ENCODE measurements at regions not wholly inside any gene's neighbourhood (a gene's known extent, or its start where the extent isn't known, plus 50 kb on each side); places are given as distances from the start of the nearest gene placed in this dataset.
A peak's percentile ranks its signal among the peaks of the same experiment; 100 is the strongest.

DNA sequence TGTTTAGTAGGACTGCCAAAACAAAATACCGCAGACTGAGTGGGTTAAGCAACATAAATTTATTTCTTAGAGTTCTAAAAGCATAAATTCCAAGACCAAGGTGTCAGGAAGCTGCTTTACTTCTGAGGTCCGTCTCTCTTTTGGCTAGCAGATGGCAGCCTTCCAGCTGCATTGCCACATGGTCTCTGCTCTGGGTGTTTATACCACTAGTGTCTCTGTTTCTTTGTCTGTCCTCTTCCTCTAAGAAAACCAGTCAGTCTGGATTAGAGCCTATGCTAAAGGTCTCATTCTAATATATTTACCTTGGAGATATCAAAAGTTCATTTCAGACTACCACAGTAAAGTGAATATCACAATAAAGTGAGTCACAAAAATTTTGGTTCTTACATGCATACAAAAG is 519.8 kb downstream of the COL11A1 start:
- no peak overlapping the region for H3K4me3 ChIP-seq
- intact Hi-C loops (cut with DNase I; ENCODE audit: low total_unique reads) = no loop called here
- H3K27ac ChIP-seq = no peak overlapping the region
- H3K9me3 ChIP-seq = no peaks in the 10 kb centered on the region
- no peaks in the 10 kb centered on the region for H3K36me3 ChIP-seq
- H3K4me1 ChIP-seq = no peaks in the 10 kb centered on the region
- DNase-seq (ENCODE audit: low spot score in 2 of 2) = peak in 1 of 2 donors; percentile 31
- no peaks in the 10 kb centered on the region for H3K27me3 ChIP-seq
- TF ChIP-seq, protein P1, sequence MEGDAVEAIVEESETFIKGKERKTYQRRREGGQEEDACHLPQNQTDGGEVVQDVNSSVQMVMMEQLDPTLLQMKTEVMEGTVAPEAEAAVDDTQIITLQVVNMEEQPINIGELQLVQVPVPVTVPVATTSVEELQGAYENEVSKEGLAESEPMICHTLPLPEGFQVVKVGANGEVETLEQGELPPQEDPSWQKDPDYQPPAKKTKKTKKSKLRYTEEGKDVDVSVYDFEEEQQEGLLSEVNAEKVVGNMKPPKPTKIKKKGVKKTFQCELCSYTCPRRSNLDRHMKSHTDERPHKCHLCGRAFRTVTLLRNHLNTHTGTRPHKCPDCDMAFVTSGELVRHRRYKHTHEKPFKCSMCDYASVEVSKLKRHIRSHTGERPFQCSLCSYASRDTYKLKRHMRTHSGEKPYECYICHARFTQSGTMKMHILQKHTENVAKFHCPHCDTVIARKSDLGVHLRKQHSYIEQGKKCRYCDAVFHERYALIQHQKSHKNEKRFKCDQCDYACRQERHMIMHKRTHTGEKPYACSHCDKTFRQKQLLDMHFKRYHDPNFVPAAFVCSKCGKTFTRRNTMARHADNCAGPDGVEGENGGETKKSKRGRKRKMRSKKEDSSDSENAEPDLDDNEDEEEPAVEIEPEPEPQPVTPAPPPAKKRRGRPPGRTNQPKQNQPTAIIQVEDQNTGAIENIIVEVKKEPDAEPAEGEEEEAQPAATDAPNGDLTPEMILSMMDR (IDR thresholded peaks at IDR 0.05) = no peak
- no peak for TF ChIP-seq POLR2A (IDR thresholded peaks at IDR 0.05)
- no peak for TF ChIP-seq POLR2AphosphoS5 (IDR thresholded peaks at IDR 0.05)

DNA sequence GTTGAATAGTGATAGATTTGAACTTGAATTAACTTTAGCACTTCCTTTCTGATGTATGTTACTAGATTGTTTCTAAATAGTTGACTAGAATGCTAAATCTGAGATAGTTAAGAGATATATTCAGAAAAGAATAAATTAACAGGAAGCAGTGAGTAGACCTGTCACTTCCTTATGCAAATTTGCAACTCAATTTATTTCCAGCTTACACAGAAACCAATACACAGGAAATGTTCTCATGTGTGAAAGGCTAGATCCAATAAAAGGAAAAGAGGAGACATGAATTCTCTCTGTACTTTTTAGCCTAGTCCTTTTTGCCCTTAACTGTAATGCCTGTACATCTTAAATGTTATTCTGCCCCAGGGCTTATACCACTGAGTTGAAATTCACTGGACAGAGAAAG is 522.3 kb downstream of the COL11A1 start:
- no peaks in the 10 kb centered on the region for H3K36me3 ChIP-seq
- no peak overlapping the region for H3K4me3 ChIP-seq
- TF ChIP-seq POLR2A (IDR thresholded peaks at IDR 0.05) (no peak), POLR2AphosphoS5 (IDR thresholded peaks at IDR 0.05) (no peak)
- TF ChIP-seq, protein P1 (IDR thresholded peaks at IDR 0.05) = no peak
- no peaks in the 10 kb centered on the region for H3K27me3 ChIP-seq
- H3K9me3 ChIP-seq = no peaks in the 10 kb centered on the region
- intact Hi-C loops (cut with DNase I; ENCODE audit: low total_unique reads) = no loop called here
- no peak overlapping the region for H3K27ac ChIP-seq
- no peak for DNase-seq (ENCODE audit: low spot score in 2 of 2)
- no peaks in the 10 kb centered on the region for H3K4me1 ChIP-seq

DNA sequence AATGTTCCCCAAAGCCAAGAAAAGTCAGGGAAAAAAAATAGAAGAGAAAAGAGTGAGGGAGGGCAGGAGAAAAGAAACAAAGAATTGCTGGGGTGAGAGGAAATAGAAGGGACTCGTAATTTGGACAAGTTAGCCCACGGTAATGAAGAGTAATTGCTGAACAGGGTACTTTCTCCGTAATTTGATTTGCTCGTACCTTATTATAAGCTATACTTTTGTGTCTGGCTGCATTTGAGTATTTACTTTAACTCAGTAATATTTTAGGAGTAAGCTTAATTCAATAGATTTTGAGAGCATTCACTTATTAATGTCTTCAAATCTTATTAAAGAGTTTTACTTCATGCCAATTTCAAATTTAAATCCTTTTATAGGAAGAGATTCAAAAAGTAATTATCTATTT is 527.5 kb downstream of the COL11A1 start:
- TF ChIP-seq POLR2A (IDR thresholded peaks at IDR 0.05) (no peak), POLR2AphosphoS5 (IDR thresholded peaks at IDR 0.05) (no peak)
- TF ChIP-seq, protein P1 (IDR thresholded peaks at IDR 0.05) = no peak
- H3K27ac ChIP-seq = no peak overlapping the region
- no peak for DNase-seq (ENCODE audit: low spot score in 2 of 2)
- no peaks in the 10 kb centered on the region for H3K36me3 ChIP-seq
- no peaks in the 10 kb centered on the region for H3K9me3 ChIP-seq
- no peaks in the 10 kb centered on the region for H3K27me3 ChIP-seq
- H3K4me3 ChIP-seq = no peak overlapping the region
- intact Hi-C loops (cut with DNase I; ENCODE audit: low total_unique reads) = no loop called here
- H3K4me1 ChIP-seq = no peaks in the 10 kb centered on the region

DNA sequence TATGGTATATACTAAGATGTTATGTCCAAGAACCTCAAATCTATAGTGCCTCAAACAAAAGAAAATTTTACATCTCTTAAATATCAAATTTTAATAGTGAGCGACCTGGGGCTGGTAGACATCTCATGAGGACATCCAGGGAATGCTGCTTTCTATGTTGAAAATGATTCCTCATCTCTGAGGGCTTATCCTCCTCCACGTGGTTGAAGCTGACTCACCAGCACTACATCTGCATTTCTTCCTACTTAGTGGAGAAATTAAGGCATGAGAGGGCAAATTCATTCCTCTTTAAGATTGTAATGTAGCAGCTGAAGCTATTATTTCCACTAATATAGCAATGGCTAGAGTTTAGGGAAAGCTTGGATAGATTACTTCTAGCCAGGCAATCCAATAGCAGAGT is 529.5 kb downstream of the COL11A1 start:
- H3K4me1 ChIP-seq = no peaks in the 10 kb centered on the region
- intact Hi-C loops (cut with DNase I; ENCODE audit: low total_unique reads) = no loop called here
- no peak for TF ChIP-seq POLR2AphosphoS5 (IDR thresholded peaks at IDR 0.05)

DNA sequence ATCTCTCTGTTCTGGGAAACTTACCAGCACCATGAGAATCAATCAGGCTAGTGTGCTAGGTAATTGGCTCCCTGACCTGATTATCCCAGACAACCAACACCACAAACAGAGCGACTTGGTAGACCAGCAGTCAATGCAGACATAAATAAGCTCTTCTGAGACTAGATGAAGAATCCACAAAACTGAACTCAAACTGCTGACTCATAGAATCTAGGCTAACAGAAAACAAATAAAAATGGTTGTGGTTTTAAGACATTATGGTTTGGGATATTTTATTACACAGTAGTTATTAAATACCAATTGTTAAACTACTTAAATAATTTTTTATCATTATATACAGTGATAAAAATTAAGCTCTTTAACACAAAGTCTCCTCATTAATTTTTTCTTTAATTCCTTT is 535.7 kb downstream of the COL11A1 start:
- TF ChIP-seq POLR2A (IDR thresholded peaks at IDR 0.05) = no peak
- H3K9me3 ChIP-seq = no peaks in the 10 kb centered on the region
- no peak overlapping the region for H3K4me3 ChIP-seq
- intact Hi-C loops (cut with DNase I; ENCODE audit: low total_unique reads) = no loop called here
- DNase-seq (ENCODE audit: low spot score in 2 of 2) = no peak
- no peaks in the 10 kb centered on the region for H3K27me3 ChIP-seq
- no peaks in the 10 kb centered on the region for H3K36me3 ChIP-seq
- no peaks in the 10 kb centered on the region for H3K4me1 ChIP-seq
- no peak overlapping the region for H3K27ac ChIP-seq

More for the DNA sequence above, 529.5 kb downstream of the COL11A1 start:
- H3K27ac ChIP-seq = no peak overlapping the region
- H3K9me3 ChIP-seq = no peaks in the 10 kb centered on the region
- no peaks in the 10 kb centered on the region for H3K36me3 ChIP-seq
- no peak for DNase-seq (ENCODE audit: low spot score in 2 of 2)
- no peak overlapping the region for H3K4me3 ChIP-seq
- H3K27me3 ChIP-seq = no peaks in the 10 kb centered on the region

DNA sequence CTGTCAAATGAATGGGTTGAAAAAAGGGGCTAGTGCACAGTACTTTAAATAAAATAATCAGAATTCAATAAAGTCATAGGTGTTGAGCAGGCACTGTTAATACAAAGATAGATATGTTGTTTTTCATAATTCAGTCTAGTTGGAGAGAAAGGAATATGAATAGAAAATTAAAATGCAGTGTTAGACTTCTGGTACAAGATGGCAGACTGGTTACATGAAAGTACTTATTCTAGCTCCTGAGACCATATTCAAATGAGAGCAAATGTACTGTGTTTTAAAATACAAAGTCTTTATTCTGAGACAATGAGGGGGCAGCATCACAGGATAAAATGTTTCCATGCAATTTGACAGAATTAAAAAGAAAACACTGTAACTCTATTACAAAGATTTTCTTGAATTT is 542.1 kb downstream of the COL11A1 start:
- no peaks in the 10 kb centered on the region for H3K27me3 ChIP-seq
- H3K4me3 ChIP-seq = no peak overlapping the region
- TF ChIP-seq, protein P1 (IDR thresholded peaks at IDR 0.05) = no peak
- no peak for TF ChIP-seq POLR2AphosphoS5 (IDR thresholded peaks at IDR 0.05)
- H3K9me3 ChIP-seq = no peaks in the 10 kb centered on the region
- no peak overlapping the region for H3K27ac ChIP-seq
- intact Hi-C loops (cut with DNase I; ENCODE audit: low total_unique reads) = no loop called here
- no peaks in the 10 kb centered on the region for H3K36me3 ChIP-seq
- no peaks in the 10 kb centered on the region for H3K4me1 ChIP-seq
- no peak for DNase-seq (ENCODE audit: low spot score in 2 of 2)

Data from breast epithelium (tissue), 4 donors.